HEK293 (cell line): ENCODE measurements at regions not wholly inside any gene's neighbourhood (a gene's known extent, or its start where the extent isn't known, plus 50 kb on each side); places are given as distances from the start of the nearest gene placed in this dataset.
A peak's percentile ranks its signal among the peaks of the same experiment; 100 is the strongest.
"Not testable (repeated sequence)": the region's sequence is repeated elsewhere in the genome, so short reads cannot be mapped to it uniquely, and the experiment has no call there.

Experiments used
- CTCF ChIA-PET: fragments of 350-600 bp; formaldehyde crosslinking; extraction: SDS; loops from one replicate; lab custom pipeline; 2021; ENCODE audit warnings: antibody characterized with exemption; lab: Yijun Ruan, JAX
- POLR2A ChIA-PET: fragments of 300-600 bp; formaldehyde crosslinking; extraction: SDS; loops from one replicate; lab custom pipeline; 2020; ENCODE audit warnings: antibody characterized with exemption, inconsistent platforms; lab: Yijun Ruan, JAX
- H3K27ac ChIP-seq: fragments of 200-500 bp; sonication (Bioruptor generic); 2 replicates; pipeline ENCODE4 v1.5.1; 2014; ENCODE audit warnings: low read depth, low read length, control low read depth, inconsistent platforms; ENCODE audit errors: extremely low read depth
- H3K36me3 ChIP-seq, 2 experiments: fragments of 200-500 bp in 1 of 2; sonication (Bioruptor generic) in 1 of 2; 1 replicate in 1 of 2; 2 replicates in 1 of 2; pipeline ENCODE4 v1.5.1; 2014 to 2017; ENCODE audit warnings: inconsistent platforms in 2 of 2, low read length in 2 of 2; ENCODE audit not compliant: control insufficient read depth in 2 of 2, insufficient read depth in 1 of 2
- H3K4me1 ChIP-seq: fragments of 200-500 bp; sonication (Bioruptor generic); 2 replicates; pipeline ENCODE4 v1.5.1; 2014; ENCODE audit warnings: mild to moderate bottlenecking, low read length, inconsistent platforms; ENCODE audit not compliant: control insufficient read depth, insufficient read depth
- H3K4me3 ChIP-seq: 2 replicates; pipeline ENCODE4 v1.5.1; 2011; ENCODE audit warnings: low read depth, mild to moderate bottlenecking, control low read depth, low read length, moderate library complexity
- H3K9me3 ChIP-seq: fragments of 200-500 bp; sonication (Bioruptor generic); 2 replicates; pipeline ENCODE4 v1.5.1; 2014; ENCODE audit warnings: low read depth, low read length, inconsistent platforms; ENCODE audit not compliant: control insufficient read depth, insufficient read depth
- BCL6B ChIP-seq: fragments of 450-650 bp; formaldehyde crosslinking; IDR thresholded peaks from 2 replicates; pipeline ENCODE4 v1.5.1; 2017; ENCODE audit warnings: missing biosample characterization, missing genetic modification characterization
- ELK4 ChIP-seq: IDR thresholded peaks from 2 replicates; pipeline ENCODE4 v1.6.1; 2011; ENCODE audit warnings: mild to moderate bottlenecking, low read depth, low read length, borderline replicate concordance
- FEZF1 ChIP-seq: fragments of 450-650 bp; formaldehyde crosslinking; IDR thresholded peaks from 2 replicates; pipeline ENCODE4 v1.5.1; 2016; ENCODE audit warnings: missing biosample characterization, missing genetic modification characterization
- PRDM2 ChIP-seq: fragments of 450-650 bp; formaldehyde crosslinking; IDR thresholded peaks from 2 replicates; pipeline ENCODE4 v1.5.1; 2016; ENCODE audit warnings: missing biosample characterization, missing genetic modification characterization, borderline replicate concordance
- TCF7L2 ChIP-seq: IDR thresholded peaks from 2 replicates; pipeline ENCODE4 v1.6.1; 2011; ENCODE audit warnings: low read depth, mild to moderate bottlenecking, inconsistent platforms, low read length, moderate library complexity, borderline replicate concordance
- ZBTB7A ChIP-seq: fragments of 450-650 bp; formaldehyde crosslinking; IDR thresholded peaks from 2 replicates; pipeline ENCODE4 v1.5.1; 2016; ENCODE audit warnings: low read depth, missing biosample characterization, missing genetic modification characterization
- ZNF146 ChIP-seq: fragments of 450-650 bp; formaldehyde crosslinking; IDR thresholded peaks from 2 replicates; pipeline ENCODE4 v1.5.1; 2016; ENCODE audit warnings: missing biosample characterization, missing genetic modification characterization
- ZNF274 ChIP-seq, 2 experiments: fragments of 200-500 bp in 1 of 2; fragments of 450-650 bp in 1 of 2; sonication (Bioruptor generic) in 1 of 2; formaldehyde crosslinking in 1 of 2; IDR thresholded peaks; 2 replicates each; pipeline versions ENCODE4 v1.5.1 to v1.6.1; 2014 to 2016; ENCODE audit warnings: borderline replicate concordance in 1 of 2, inconsistent platforms in 1 of 2, low read length in 1 of 2, missing biosample characterization in 1 of 2, missing genetic modification characterization in 1 of 2
- ZNF580 ChIP-seq: fragments of 450-650 bp; formaldehyde crosslinking; IDR thresholded peaks from 2 replicates; pipeline ENCODE4 v1.5.1; 2016; ENCODE audit warnings: missing biosample characterization, missing genetic modification characterization
- ZNF626 ChIP-seq: fragments of 450-650 bp; sonication (Bioruptor Pico); formaldehyde crosslinking; IDR thresholded peaks from 2 replicates; pipeline ENCODE4 v1.5.1; 2018; ENCODE audit warnings: missing biosample characterization, missing genetic modification characterization, inconsistent platforms
- ZNF670 ChIP-seq: fragments of 450-650 bp; formaldehyde crosslinking; IDR thresholded peaks from 2 replicates; pipeline ENCODE4 v1.5.1; 2016; ENCODE audit warnings: missing biosample characterization, missing genetic modification characterization, low read depth
- ZNF843 ChIP-seq: fragments of 450-650 bp; formaldehyde crosslinking; IDR thresholded peaks from 2 replicates; pipeline ENCODE4 v1.5.1; 2016; ENCODE audit warnings: missing biosample characterization, missing genetic modification characterization

GRCh38 chr6:144692050-144692449 is 406.9 kb downstream of the UTRN start:
- H3K4me1 ChIP-seq, POLR2A ChIA-PET, H3K36me3 ChIP-seq, CTCF ChIA-PET, H3K4me3 ChIP-seq, H3K27ac ChIP-seq, H3K9me3 ChIP-seq: not testable (repeated sequence)
- TF ChIP-seq ZNF146, result peak; percentile 87
- peak; percentile 77 for TF ChIP-seq ZNF580 (tag by site-specific recombination)

GRCh38 chr6:144695858-144696533 is 410.9 kb downstream of the UTRN start:
- no peak overlapping the region for H3K4me3 ChIP-seq
- H3K27ac ChIP-seq, result no peak overlapping the region
- CTCF ChIA-PET, result no interaction called here
- H3K4me1 ChIP-seq, result no peaks in the 10 kb centered on the region
- POLR2A ChIA-PET, result no interaction called here
- no peaks in the 10 kb centered on the region for H3K36me3 ChIP-seq
- peak; percentile 66 for TF ChIP-seq FEZF1
- TF ChIP-seq ZNF670, result no peak
- no peak for TF ChIP-seq PRDM2
- no peak for TF ChIP-seq ZBTB7A (tag by site-specific recombination)
- TF ChIP-seq ZNF843 (tag by site-specific recombination), result peak; percentile 70; the same call in 1 of the 2 replicates
- TF ChIP-seq ELK4, result no peak
- no peak for TF ChIP-seq ZNF274 (IDR thresholded peaks at IDR 0.05; ENCODE audit: low read length)
- no peak for TF ChIP-seq ZNF274 (tag by site-specific recombination; IDR thresholded peaks at IDR 0.05; ENCODE audit: borderline replicate concordance)
- TF ChIP-seq TCF7L2, result 0 out of 2 replicates have a peak, but pooled peaks have one; percentile 34
- TF ChIP-seq BCL6B (tag by site-specific recombination), result no peak
- no peak for TF ChIP-seq ZNF626
- TF ChIP-seq, all 188 proteins: peak for 3
- H3K9me3 ChIP-seq, result no peaks in the 10 kb centered on the region
